Neural cell (in vitro differentiated cells): ENCODE measurements at regions not wholly inside any gene's neighbourhood (a gene's known extent, or its start where the extent isn't known, plus 50 kb on each side); places are given as distances from the start of the nearest gene placed in this dataset.

Experiments used
- EP300 ChIP-seq: fragments of 450-650 bp; conservative IDR thresholded peaks from 2 replicates; pipeline ENCODE4 v1.6.1; 2014; ENCODE audit warnings: antibody characterized with exemption, mild to moderate bottlenecking, moderate library complexity; ENCODE audit not compliant: poor library complexity, severe bottlenecking
- EZH2 ChIP-seq: fragments of 200-600, 300-800 bp; shearing (Covaris generic), sonication (generic); IDR thresholded peaks from 2 replicates; pipeline ENCODE4 v1.6.1; 2014; ENCODE audit warnings: antibody characterized with exemption, low read length, borderline replicate concordance, mild to moderate bottlenecking; ENCODE audit not compliant: insufficient read depth, poor library complexity, severe bottlenecking
- POLR2AphosphoS5 ChIP-seq: IDR thresholded peaks from 2 replicates; pipeline ENCODE4 v1.6.1; 2012
- REST ChIP-seq: IDR thresholded peaks from 2 replicates; pipeline ENCODE4 v1.6.1; 2012; ENCODE audit warnings: borderline replicate concordance
- TF ChIP-seq, protein P1 (sequence below): fragments of 450-650 bp; IDR thresholded peaks from 2 replicates; pipeline ENCODE4 v1.5.1; 2014; ENCODE audit warnings: antibody characterized with exemption, mild to moderate bottlenecking, moderate library complexity; ENCODE audit not compliant: poor library complexity, severe bottlenecking

- TF ChIP-seq, protein P1, sequence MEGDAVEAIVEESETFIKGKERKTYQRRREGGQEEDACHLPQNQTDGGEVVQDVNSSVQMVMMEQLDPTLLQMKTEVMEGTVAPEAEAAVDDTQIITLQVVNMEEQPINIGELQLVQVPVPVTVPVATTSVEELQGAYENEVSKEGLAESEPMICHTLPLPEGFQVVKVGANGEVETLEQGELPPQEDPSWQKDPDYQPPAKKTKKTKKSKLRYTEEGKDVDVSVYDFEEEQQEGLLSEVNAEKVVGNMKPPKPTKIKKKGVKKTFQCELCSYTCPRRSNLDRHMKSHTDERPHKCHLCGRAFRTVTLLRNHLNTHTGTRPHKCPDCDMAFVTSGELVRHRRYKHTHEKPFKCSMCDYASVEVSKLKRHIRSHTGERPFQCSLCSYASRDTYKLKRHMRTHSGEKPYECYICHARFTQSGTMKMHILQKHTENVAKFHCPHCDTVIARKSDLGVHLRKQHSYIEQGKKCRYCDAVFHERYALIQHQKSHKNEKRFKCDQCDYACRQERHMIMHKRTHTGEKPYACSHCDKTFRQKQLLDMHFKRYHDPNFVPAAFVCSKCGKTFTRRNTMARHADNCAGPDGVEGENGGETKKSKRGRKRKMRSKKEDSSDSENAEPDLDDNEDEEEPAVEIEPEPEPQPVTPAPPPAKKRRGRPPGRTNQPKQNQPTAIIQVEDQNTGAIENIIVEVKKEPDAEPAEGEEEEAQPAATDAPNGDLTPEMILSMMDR: no peak
- TF ChIP-seq REST (no peak), POLR2AphosphoS5 (no peak), EP300 (no peak), EZH2 (no peak)
These were observed 265.9 kb upstream of the NR4A3 start for GRCh38 chr9:99555792-99556191.
